Gastrocnemius medialis (tissue), 4 donors: ENCODE measurements at regions not wholly inside any gene's neighbourhood (a gene's known extent, or its start where the extent isn't known, plus 50 kb on each side); places are given as distances from the start of the nearest gene placed in this dataset.

ENCODE experiments used
- ATAC-seq, 2 donors: fragments of 150-250 bp; one replicate each; pipeline ENCODE4 v1.9.1; 2016
- DNase-seq, 2 donors: peaks; one replicate each; pipeline ENCODE4 v3.0.0-alpha.2; 2019
- H3K27ac ChIP-seq, 4 donors: fragments of 200-600 bp; sonication (generic); 1 replicate in 1 of 4; 2 replicates in 3 of 4; pipeline ENCODE4 v1.5.1; 2016 to 2018; ENCODE audit warnings: mild to moderate bottlenecking in 2 of 4, moderate library complexity in 1 of 4
- H3K27me3 ChIP-seq, 3 donors: fragments of 200-600 bp; sonication (generic) in 2 of 3; 1 replicate in 1 of 3; 2 replicates in 2 of 3; pipeline versions ENCODE4 v1.5.1 to v1.6.0; 2016 to 2019; ENCODE audit warnings: mild to moderate bottlenecking in 1 of 3, moderate library complexity in 1 of 3
- H3K36me3 ChIP-seq, 2 donors: fragments of 200-600 bp; sonication (generic) in 1 of 2; one replicate each; pipeline ENCODE4 v1.5.1; 2017 to 2018
- H3K4me1 ChIP-seq, 2 donors: fragments of 200-600 bp; sonication (generic) in 1 of 2; one replicate each; pipeline ENCODE4 v1.5.1; 2016 to 2017; ENCODE audit warnings: mild to moderate bottlenecking in 2 of 2
- H3K4me3 ChIP-seq, 4 donors: fragments of 200-600 bp; sonication (generic) in 3 of 4; 1 replicate in 1 of 4; 2 replicates in 3 of 4; pipeline ENCODE4 v1.5.1; 2016 to 2019; ENCODE audit warnings: mild to moderate bottlenecking in 2 of 4
- H3K9me3 ChIP-seq, 3 donors: fragments of 200-600 bp; sonication (generic) in 2 of 3; 1 replicate in 1 of 3; 2 replicates in 2 of 3; pipeline ENCODE4 v1.5.1; 2016 to 2019
- POLR2A ChIP-seq, 2 donors: fragments of 450-650 bp; IDR thresholded peaks; one replicate each; pipeline ENCODE4 v1.6.1; 2017; ENCODE audit warnings: antibody characterized with exemption in 2 of 2, mild to moderate bottlenecking in 2 of 2, moderate library complexity in 2 of 2
- in situ Hi-C, 4 donors: fragments of 200-750 bp; cut with MboI; loops; one replicate each; pipeline versions ENCODE4 v1.15.0 to v1.8.0; 2017; ENCODE audit warnings: low sequenced_read_pairs in 4 of 4
- intact Hi-C: fragments of 100-400 bp; cut with DNase I; formaldehyde crosslinking; loops from one replicate; pipeline ENCODE4 v1.15.1; 2023; ENCODE audit warnings: low total_unique reads
- TF ChIP-seq, protein P1 (sequence below), 5 experiments: fragments of 450-650 bp in 3 of 5; fragments of 200-600 bp in 2 of 5; sonication (generic) in 2 of 5; IDR thresholded peaks in 4 of 5; conservative IDR thresholded peaks in 1 of 5; 1 replicate in 4 of 5; 2 replicates in 1 of 5; pipeline ENCODE4 v1.5.1; 2016 to 2019; ENCODE audit warnings: antibody characterized with exemption in 5 of 5, mild to moderate bottlenecking in 3 of 5, moderate library complexity in 3 of 5

DNA sequence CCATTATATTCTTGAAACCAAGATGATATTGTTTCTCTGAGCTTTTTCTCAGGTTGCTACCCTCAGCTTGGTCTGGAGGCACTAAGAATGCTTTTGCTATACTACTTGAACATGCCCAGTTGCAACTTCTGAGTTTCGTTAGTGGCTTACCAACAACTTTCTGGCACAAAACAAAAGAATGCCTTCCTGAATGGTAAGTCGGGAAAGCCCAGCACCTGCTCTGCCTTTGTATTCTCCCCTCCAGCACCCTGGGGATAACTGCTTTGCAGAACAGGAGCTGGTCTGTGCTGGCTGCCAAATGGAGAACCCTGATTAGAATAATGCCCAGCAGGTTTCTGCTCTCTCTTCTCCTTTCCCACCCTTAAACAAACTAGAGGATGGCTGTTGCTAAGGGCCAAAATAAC lies 149.3 kb downstream of the TGFB2 start:
- DNase-seq, result no peak
- H3K9me3 ChIP-seq, result no peaks in the 10 kb centered on the region
- H3K36me3 ChIP-seq, result no peaks in the 10 kb centered on the region
- in situ Hi-C loops (no loop called here), intact Hi-C loops (no loop called here)
- no peak overlapping the region for H3K27ac ChIP-seq
- H3K4me3 ChIP-seq, result no peak overlapping the region
- H3K4me1 ChIP-seq, result peaks cover 9 to 20% of the 10 kb centered on the region in 2 donors
- ATAC-seq, result no peak
- H3K27me3 ChIP-seq, result no peaks in the 10 kb centered on the region
- TF ChIP-seq, protein P1, sequence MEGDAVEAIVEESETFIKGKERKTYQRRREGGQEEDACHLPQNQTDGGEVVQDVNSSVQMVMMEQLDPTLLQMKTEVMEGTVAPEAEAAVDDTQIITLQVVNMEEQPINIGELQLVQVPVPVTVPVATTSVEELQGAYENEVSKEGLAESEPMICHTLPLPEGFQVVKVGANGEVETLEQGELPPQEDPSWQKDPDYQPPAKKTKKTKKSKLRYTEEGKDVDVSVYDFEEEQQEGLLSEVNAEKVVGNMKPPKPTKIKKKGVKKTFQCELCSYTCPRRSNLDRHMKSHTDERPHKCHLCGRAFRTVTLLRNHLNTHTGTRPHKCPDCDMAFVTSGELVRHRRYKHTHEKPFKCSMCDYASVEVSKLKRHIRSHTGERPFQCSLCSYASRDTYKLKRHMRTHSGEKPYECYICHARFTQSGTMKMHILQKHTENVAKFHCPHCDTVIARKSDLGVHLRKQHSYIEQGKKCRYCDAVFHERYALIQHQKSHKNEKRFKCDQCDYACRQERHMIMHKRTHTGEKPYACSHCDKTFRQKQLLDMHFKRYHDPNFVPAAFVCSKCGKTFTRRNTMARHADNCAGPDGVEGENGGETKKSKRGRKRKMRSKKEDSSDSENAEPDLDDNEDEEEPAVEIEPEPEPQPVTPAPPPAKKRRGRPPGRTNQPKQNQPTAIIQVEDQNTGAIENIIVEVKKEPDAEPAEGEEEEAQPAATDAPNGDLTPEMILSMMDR (IDR thresholded peaks at IDR 0.05 in 4 of 5, conservative IDR thresholded peaks at IDR 0.05 in 1 of 5), result no peak
- no peak for TF ChIP-seq POLR2A (IDR thresholded peaks at IDR 0.05)

DNA sequence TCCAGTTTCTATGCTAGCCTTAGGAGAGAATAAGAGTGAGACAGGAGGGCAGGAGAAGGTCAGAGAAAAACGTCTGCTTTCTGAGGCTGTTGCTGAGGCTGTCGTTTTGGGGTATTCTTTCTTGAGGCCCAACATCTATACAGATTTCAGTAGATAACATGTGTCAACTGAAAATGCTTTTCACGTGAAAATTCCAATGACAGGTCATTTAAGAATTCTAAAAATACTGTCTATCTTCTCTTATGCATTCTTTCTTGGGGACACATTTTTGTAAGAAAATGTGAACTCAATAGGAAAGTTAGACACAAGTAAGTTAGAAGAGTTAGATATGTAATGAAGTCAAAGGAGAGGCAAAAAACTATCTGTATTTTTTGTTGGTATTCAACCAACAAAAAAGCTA lies 150.8 kb downstream of the TGFB2 start:
- peaks cover 13 to 28% of the 10 kb centered on the region in 2 donors for H3K4me1 ChIP-seq
- DNase-seq (no peak), ATAC-seq (no peak)
- no peaks in the 10 kb centered on the region for H3K27me3 ChIP-seq
- no peaks in the 10 kb centered on the region for H3K36me3 ChIP-seq
- no peak overlapping the region for H3K4me3 ChIP-seq
- in situ Hi-C loops (no loop called here), intact Hi-C loops (no loop called here)
- TF ChIP-seq POLR2A (IDR thresholded peaks at IDR 0.05), result no peak
- TF ChIP-seq, protein P1 (IDR thresholded peaks at IDR 0.05 in 4 of 5, conservative IDR thresholded peaks at IDR 0.05 in 1 of 5), result no peak
- no peaks in the 10 kb centered on the region for H3K9me3 ChIP-seq
- H3K27ac ChIP-seq, result no peak overlapping the region

DNA sequence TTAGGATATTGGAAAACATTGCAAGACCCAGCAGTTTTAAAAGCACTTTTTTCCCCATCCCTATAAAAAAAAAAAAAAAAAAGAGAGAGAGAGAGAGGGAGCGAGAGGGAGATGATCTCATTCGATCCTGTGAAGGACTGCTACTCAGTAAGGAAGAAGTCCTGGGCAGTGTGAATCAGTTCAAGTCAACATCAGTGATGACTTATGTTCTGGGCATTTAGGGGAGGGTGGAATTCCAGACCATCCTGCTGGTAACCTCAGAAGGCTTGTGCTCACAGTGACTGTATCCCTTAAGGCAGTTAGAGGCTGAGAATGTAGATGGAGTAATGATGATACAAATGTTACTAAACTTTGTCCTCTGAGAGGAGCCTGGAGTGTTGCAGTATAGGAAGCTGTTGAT lies 151.4 kb downstream of the TGFB2 start:
- DNase-seq (peak in 1 of 2 donors; percentile 29), ATAC-seq (peak; percentile 75 to 87)
- intact Hi-C loops, result no loop called here
- in situ Hi-C loops, result no loop called here
- no peak overlapping the region for H3K4me3 ChIP-seq
- no peak for TF ChIP-seq POLR2A (IDR thresholded peaks at IDR 0.05)
- TF ChIP-seq, protein P1 (IDR thresholded peaks at IDR 0.05 in 4 of 5, conservative IDR thresholded peaks at IDR 0.05 in 1 of 5), result no peak
- no peak overlapping the region for H3K27ac ChIP-seq
- no peaks in the 10 kb centered on the region for H3K27me3 ChIP-seq
- H3K4me1 ChIP-seq, result peaks cover 14 to 34% of the 10 kb centered on the region in 2 donors
- no peaks in the 10 kb centered on the region for H3K36me3 ChIP-seq
- H3K9me3 ChIP-seq, result no peaks in the 10 kb centered on the region

DNA sequence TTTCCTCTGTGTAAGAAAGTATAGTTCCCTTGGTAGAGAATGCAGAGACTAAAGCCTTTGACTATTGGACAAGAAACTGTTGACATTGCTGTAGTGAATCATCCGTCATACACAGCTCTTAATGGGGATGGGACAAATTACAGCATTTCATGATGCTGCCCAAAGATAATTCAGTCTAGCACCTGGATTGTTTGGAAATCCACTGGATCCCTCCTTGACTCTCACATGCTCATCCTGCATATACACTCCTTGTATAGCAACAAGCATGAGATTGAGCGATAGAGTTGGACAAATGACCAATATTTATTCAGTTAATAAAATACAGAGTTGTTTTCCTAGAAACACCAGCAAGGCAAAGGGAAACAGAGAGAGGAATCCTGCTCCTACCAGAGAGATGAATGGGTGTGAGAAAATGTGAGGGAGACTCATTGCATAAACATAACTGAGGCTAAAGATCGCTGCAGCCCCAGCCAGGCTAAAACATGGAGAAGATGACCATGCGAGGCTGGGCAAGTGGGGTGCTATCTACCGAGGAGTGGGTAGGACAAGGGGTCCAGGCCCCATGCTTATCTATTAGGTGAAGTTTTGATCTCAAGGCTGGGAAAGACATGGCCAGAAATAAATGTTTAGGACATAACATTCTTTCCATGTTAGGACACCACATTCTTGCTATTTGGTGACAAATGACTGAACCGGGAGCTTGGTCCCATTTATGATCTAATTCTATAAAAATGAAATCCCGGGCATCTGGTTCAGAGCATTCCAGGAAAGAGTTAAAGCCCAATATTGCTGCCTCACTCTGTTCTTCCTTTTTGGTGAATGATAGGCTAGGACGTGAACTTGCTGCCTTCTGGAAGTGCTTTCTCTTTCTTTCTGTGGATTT lies 153.2 kb downstream of the TGFB2 start:
- TF ChIP-seq, protein P1 (IDR thresholded peaks at IDR 0.05 in 4 of 5, conservative IDR thresholded peaks at IDR 0.05 in 1 of 5), result no peak
- no peak for TF ChIP-seq POLR2A (IDR thresholded peaks at IDR 0.05)
- peak overlapping the region; percentile 14 to 57 (median 31) for H3K27ac ChIP-seq
- H3K4me3 ChIP-seq, result peak overlapping the region; percentile 27 to 57 (median 36)
- H3K4me1 ChIP-seq, result peaks cover 14 to 36% of the 10 kb centered on the region in 2 donors
- H3K36me3 ChIP-seq, result no peaks in the 10 kb centered on the region
- H3K9me3 ChIP-seq, result no peaks in the 10 kb centered on the region
- H3K27me3 ChIP-seq, result no peaks in the 10 kb centered on the region
- in situ Hi-C loops (no loop called here), intact Hi-C loops (no loop called here)
- DNase-seq (no peak), ATAC-seq (no peak)
